Globus pallidus (tissue), 1 donor: ENCODE measurements at regions not wholly inside any gene's neighbourhood (a gene's known extent, or its start where the extent isn't known, plus 50 kb on each side); places are given as distances from the start of the nearest gene placed in this dataset.

Experiments
- DNase-seq: peaks from one replicate; pipeline ENCODE4 v3.0.0-alpha.2; 2015; ENCODE audit warnings: low spot score

- DNase-seq, result no peak
Measured at GRCh38 chr3:164572436-164572835, 505.9 kb downstream of the SI start.

GRCh38 chr3:164550857-164551256 lies 527.4 kb downstream of the SI start:
- no peak for DNase-seq

GRCh38 chr3:164539215-164539614 lies 539.1 kb downstream of the SI start:
- no peak for DNase-seq

- DNase-seq, result no peak
Measured at GRCh38 chr3:164537485-164537884, 540.8 kb downstream of the SI start.

GRCh38 chr3:164533275-164533674 lies 545.0 kb downstream of the SI start:
- no peak for DNase-seq

- no peak for DNase-seq
Measured at GRCh38 chr3:164526250-164526649, 552.0 kb downstream of the SI start.

- no peak for DNase-seq
Measured at GRCh38 chr3:164524201-164524600, 554.1 kb downstream of the SI start.

- DNase-seq, result no peak
Measured at GRCh38 chr3:164522073-164522763, 556.1 kb downstream of the SI start.

GRCh38 chr3:164521644-164522043 lies 556.7 kb downstream of the SI start:
- DNase-seq, result no peak

GRCh38 chr3:164521139-164521538 lies 557.2 kb downstream of the SI start:
- no peak for DNase-seq

GRCh38 chr3:164515256-164515655 lies 563.0 kb downstream of the SI start:
- DNase-seq, result no peak

- DNase-seq, result no peak
Measured at GRCh38 chr3:164514576-164514975, 563.7 kb downstream of the SI start.

GRCh38 chr3:164507886-164508285 lies 570.4 kb downstream of the SI start:
- no peak for DNase-seq

GRCh38 chr3:164498917-164499316 lies 579.4 kb downstream of the SI start:
- DNase-seq, result no peak

GRCh38 chr3:164488893-164489292 lies 589.4 kb downstream of the SI start:
- no peak for DNase-seq

- no peak for DNase-seq
Measured at GRCh38 chr3:164486150-164486549, 592.1 kb downstream of the SI start.

- no peak for DNase-seq
Measured at GRCh38 chr3:164479978-164480377, 598.3 kb downstream of the SI start.

GRCh38 chr3:164479406-164479805 lies 598.9 kb downstream of the SI start:
- DNase-seq, result no peak

- no peak for DNase-seq
Measured at GRCh38 chr3:164478323-164478722, 600.0 kb downstream of the SI start.

- no peak for DNase-seq
Measured at GRCh38 chr3:164477403-164477802, 600.9 kb downstream of the SI start.

GRCh38 chr3:164476631-164477030 lies 601.7 kb downstream of the SI start:
- no peak for DNase-seq

GRCh38 chr3:164470471-164470870 lies 607.8 kb downstream of the SI start:
- no peak for DNase-seq

- no peak for DNase-seq
Measured at GRCh38 chr3:164468055-164468454, 610.2 kb downstream of the SI start.

GRCh38 chr3:164467007-164467406 lies 611.3 kb downstream of the SI start:
- no peak for DNase-seq

- no peak for DNase-seq
Measured at GRCh38 chr3:164465172-164465571, 613.1 kb downstream of the SI start.
